ENCODE measurements at regions not wholly inside any gene's neighbourhood (a gene's known extent, or its start where the extent isn't known, plus 50 kb on each side); places are given as distances from the start of the nearest gene placed in this dataset.

- no peak overlapping the region for H3K27ac ChIP-seq (ENCODE audit: low read depth, low read length)
- no peak overlapping the region for H3K4me3 ChIP-seq (ENCODE audit: low read depth, low read length)
- H3K9me3 ChIP-seq (ENCODE audit: control insufficient read depth, insufficient read depth, low read length), result no peaks in the 10 kb centered on the region
- no peak for DNase-seq (ENCODE audit: low read depth in 4 of 6, low spot score in 6 of 6)
- H3K4me1 ChIP-seq (ENCODE audit: control insufficient read depth, insufficient read depth, low read length), result peaks cover 2% of the 10 kb centered on the region
- H3K36me3 ChIP-seq (ENCODE audit: control insufficient read depth, insufficient read depth, low read length), result no peaks in the 10 kb centered on the region
- WGBS (ENCODE audit: insufficient coverage), result 72% methylated on average over 13 of the region's 20 CpGs
- no peaks in the 10 kb centered on the region for H3K27me3 ChIP-seq (ENCODE audit: control insufficient read depth, insufficient read depth, low read length)
These were observed 218.4 kb upstream of the PPP2R2D start for GRCh38 chr10:131682271-131682962.

GRCh38 chr10:131683281-131683861 lies 217.4 kb upstream of the PPP2R2D start:
- no peak for DNase-seq (ENCODE audit: low read depth in 4 of 6, low spot score in 6 of 6)
- H3K9me3 ChIP-seq (ENCODE audit: control insufficient read depth, insufficient read depth, low read length), result no peaks in the 10 kb centered on the region
- H3K4me1 ChIP-seq (ENCODE audit: control insufficient read depth, insufficient read depth, low read length), result no peaks in the 10 kb centered on the region
- WGBS (ENCODE audit: insufficient coverage), result 85% methylated on average over 21 of the region's 21 CpGs
- H3K27me3 ChIP-seq (ENCODE audit: control insufficient read depth, insufficient read depth, low read length), result no peaks in the 10 kb centered on the region
- no peak overlapping the region for H3K4me3 ChIP-seq (ENCODE audit: low read depth, low read length)
- no peaks in the 10 kb centered on the region for H3K36me3 ChIP-seq (ENCODE audit: control insufficient read depth, insufficient read depth, low read length)
- no peak overlapping the region for H3K27ac ChIP-seq (ENCODE audit: low read depth, low read length)

- no peak overlapping the region for H3K27ac ChIP-seq (ENCODE audit: low read depth, low read length)
- no peaks in the 10 kb centered on the region for H3K4me1 ChIP-seq (ENCODE audit: control insufficient read depth, insufficient read depth, low read length)
- WGBS (ENCODE audit: insufficient coverage), result 97% methylated on average over 9 of the region's 12 CpGs
- no peaks in the 10 kb centered on the region for H3K9me3 ChIP-seq (ENCODE audit: control insufficient read depth, insufficient read depth, low read length)
- H3K4me3 ChIP-seq (ENCODE audit: low read depth, low read length), result no peak overlapping the region
- DNase-seq (ENCODE audit: low read depth in 4 of 6, low spot score in 6 of 6), result no peak
- H3K27me3 ChIP-seq (ENCODE audit: control insufficient read depth, insufficient read depth, low read length), result no peaks in the 10 kb centered on the region
- H3K36me3 ChIP-seq (ENCODE audit: control insufficient read depth, insufficient read depth, low read length), result no peaks in the 10 kb centered on the region
These were observed 216.9 kb upstream of the PPP2R2D start for GRCh38 chr10:131683941-131684340.

GRCh38 chr10:131685007-131685406 lies 215.8 kb upstream of the PPP2R2D start:
- Histone ChIP-seq H3K36me3 (ENCODE audit: control insufficient read depth, insufficient read depth, low read length) (no peaks in the 10 kb centered on the region), H3K4me1 (ENCODE audit: control insufficient read depth, insufficient read depth, low read length) (no peaks in the 10 kb centered on the region), H3K4me3 (ENCODE audit: low read depth, low read length) (no peak overlapping the region), H3K9me3 (ENCODE audit: control insufficient read depth, insufficient read depth, low read length) (no peaks in the 10 kb centered on the region), H3K27me3 (ENCODE audit: control insufficient read depth, insufficient read depth, low read length) (no peaks in the 10 kb centered on the region), H3K27ac (ENCODE audit: low read depth, low read length) (no peak overlapping the region)
- no peak for DNase-seq (ENCODE audit: low read depth in 4 of 6, low spot score in 6 of 6)
- WGBS (ENCODE audit: insufficient coverage), result 65% methylated on average over 7 of the region's 7 CpGs

- Histone ChIP-seq H3K36me3 (ENCODE audit: control insufficient read depth, insufficient read depth, low read length) (no peaks in the 10 kb centered on the region), H3K4me3 (ENCODE audit: low read depth, low read length) (no peak overlapping the region), H3K27me3 (ENCODE audit: control insufficient read depth, insufficient read depth, low read length) (no peaks in the 10 kb centered on the region), H3K27ac (ENCODE audit: low read depth, low read length) (no peak overlapping the region), H3K4me1 (ENCODE audit: control insufficient read depth, insufficient read depth, low read length) (peaks cover 1% of the 10 kb centered on the region), H3K9me3 (ENCODE audit: control insufficient read depth, insufficient read depth, low read length) (no peaks in the 10 kb centered on the region)
- 92% methylated on average over 8 of the region's 10 CpGs for WGBS (ENCODE audit: insufficient coverage)
- DNase-seq (ENCODE audit: low read depth in 4 of 6, low spot score in 6 of 6), result no peak
These were observed 215.2 kb upstream of the PPP2R2D start for GRCh38 chr10:131685576-131685975.

- peaks cover 4% of the 10 kb centered on the region for H3K4me1 ChIP-seq (ENCODE audit: control insufficient read depth, insufficient read depth, low read length)
- H3K4me3 ChIP-seq (ENCODE audit: low read depth, low read length), result no peak overlapping the region
- H3K9me3 ChIP-seq (ENCODE audit: control insufficient read depth, insufficient read depth, low read length), result no peaks in the 10 kb centered on the region
- WGBS (ENCODE audit: insufficient coverage), result 54% methylated on average over 7 of the region's 17 CpGs
- H3K27me3 ChIP-seq (ENCODE audit: control insufficient read depth, insufficient read depth, low read length), result no peaks in the 10 kb centered on the region
- no peak for DNase-seq (ENCODE audit: low read depth in 4 of 6, low spot score in 6 of 6)
- no peaks in the 10 kb centered on the region for H3K36me3 ChIP-seq (ENCODE audit: control insufficient read depth, insufficient read depth, low read length)
- no peak overlapping the region for H3K27ac ChIP-seq (ENCODE audit: low read depth, low read length)
These were observed 213.9 kb upstream of the PPP2R2D start for GRCh38 chr10:131686781-131687420.

- DNase-seq (ENCODE audit: low read depth in 4 of 6, low spot score in 6 of 6), result no peak
- Histone ChIP-seq H3K27me3 (ENCODE audit: control insufficient read depth, insufficient read depth, low read length) (no peaks in the 10 kb centered on the region), H3K4me3 (ENCODE audit: low read depth, low read length) (no peak overlapping the region), H3K27ac (ENCODE audit: low read depth, low read length) (no peak overlapping the region), H3K4me1 (ENCODE audit: control insufficient read depth, insufficient read depth, low read length) (peaks cover 4% of the 10 kb centered on the region), H3K9me3 (ENCODE audit: control insufficient read depth, insufficient read depth, low read length) (no peaks in the 10 kb centered on the region), H3K36me3 (ENCODE audit: control insufficient read depth, insufficient read depth, low read length) (no peaks in the 10 kb centered on the region)
- 100% methylated on average over 1 of the region's 1 CpG for WGBS (ENCODE audit: insufficient coverage)
These were observed 212.5 kb upstream of the PPP2R2D start for GRCh38 chr10:131688304-131688703.

- Histone ChIP-seq H3K27ac (ENCODE audit: low read depth, low read length) (no peak overlapping the region), H3K9me3 (ENCODE audit: control insufficient read depth, insufficient read depth, low read length) (no peaks in the 10 kb centered on the region), H3K4me3 (ENCODE audit: low read depth, low read length) (no peak overlapping the region), H3K27me3 (ENCODE audit: control insufficient read depth, insufficient read depth, low read length) (no peaks in the 10 kb centered on the region), H3K36me3 (ENCODE audit: control insufficient read depth, insufficient read depth, low read length) (no peaks in the 10 kb centered on the region), H3K4me1 (ENCODE audit: control insufficient read depth, insufficient read depth, low read length) (peaks cover 4% of the 10 kb centered on the region)
- DNase-seq (ENCODE audit: low read depth in 4 of 6, low spot score in 6 of 6), result peak in 1 of 6 donors; percentile 29
- WGBS (ENCODE audit: insufficient coverage), result 59% methylated on average over 14 of the region's 14 CpGs
These were observed 211.8 kb upstream of the PPP2R2D start for GRCh38 chr10:131689016-131689415.

GRCh38 chr10:131689486-131689885 lies 211.3 kb upstream of the PPP2R2D start:
- Histone ChIP-seq H3K27me3 (ENCODE audit: control insufficient read depth, insufficient read depth, low read length) (no peaks in the 10 kb centered on the region), H3K4me1 (ENCODE audit: control insufficient read depth, insufficient read depth, low read length) (peaks cover 4% of the 10 kb centered on the region), H3K27ac (ENCODE audit: low read depth, low read length) (no peak overlapping the region), H3K9me3 (ENCODE audit: control insufficient read depth, insufficient read depth, low read length) (no peaks in the 10 kb centered on the region), H3K36me3 (ENCODE audit: control insufficient read depth, insufficient read depth, low read length) (no peaks in the 10 kb centered on the region), H3K4me3 (ENCODE audit: low read depth, low read length) (no peak overlapping the region)
- 90% methylated on average over 20 of the region's 20 CpGs for WGBS (ENCODE audit: insufficient coverage)
- DNase-seq (ENCODE audit: low read depth in 4 of 6, low spot score in 6 of 6), result no peak
